Activated CD4-positive, alpha-beta T cell treated with anti-CD3 and anti-CD28 coated beads, Interleukin-2, amount 10 ng/mL, durations not matched to agents 7 days and 5 days (primary cell): ENCODE measurements at regions not wholly inside any gene's neighbourhood (a gene's known extent, or its start where the extent isn't known, plus 50 kb on each side); places are given as distances from the start of the nearest gene placed in this dataset.

ENCODE experiments used
- CTCF ChIA-PET: fragments of 350-600 bp; sonication (Branson Sonifier 250); formaldehyde crosslinking; loops from one replicate; lab custom pipeline; 2021; ENCODE audit warnings: antibody characterized with exemption; lab: Charles Lee
- POLR2A ChIA-PET: fragments of 350-600 bp; sonication (Branson Sonifier 250); formaldehyde crosslinking; loops from one replicate; lab custom pipeline; 2021; ENCODE audit warnings: antibody characterized with exemption; lab: Charles Lee
- DNase-seq: peaks from one replicate; pipeline ENCODE4 v3.0.0-alpha.2; 2020
- H3K27ac Mint-ChIP-seq: one replicate; pipeline ENCODE4 v1.8.0; 2021; ENCODE audit warnings: mild to moderate bottlenecking, moderate library complexity, mixed read lengths
- H3K27me3 Mint-ChIP-seq: one replicate; pipeline ENCODE4 v1.8.0; 2021; ENCODE audit warnings: mixed read lengths
- H3K36me3 Mint-ChIP-seq: one replicate; pipeline ENCODE4 v1.8.0; 2021; ENCODE audit warnings: low read depth, mixed read lengths
- H3K4me1 Mint-ChIP-seq: one replicate; pipeline ENCODE4 v1.8.0; 2021; ENCODE audit warnings: mixed read lengths
- H3K4me3 Mint-ChIP-seq: one replicate; pipeline ENCODE4 v1.8.0; 2021; ENCODE audit warnings: mild to moderate bottlenecking, moderate library complexity, mixed read lengths
- H3K9me3 Mint-ChIP-seq: one replicate; pipeline ENCODE4 v1.8.0; 2021; ENCODE audit warnings: mixed read lengths

- Mint-ChIP-seq H3K36me3 (no peaks in the 10 kb centered on the region), H3K9me3 (peaks cover 2% of the 10 kb centered on the region), H3K4me1 (no peaks in the 10 kb centered on the region), H3K4me3 (no peak overlapping the region), H3K27ac (no peak overlapping the region), H3K27me3 (no peaks in the 10 kb centered on the region)
- ChIA-PET POLR2A (no interaction called here), CTCF (no interaction called here)
- DNase-seq, result no peak
Observed at GRCh38 chr2:199160677-199161465, 296.9 kb downstream of the SATB2 start.

- POLR2A ChIA-PET, result no interaction called here
- H3K4me1 Mint-ChIP-seq, result no peaks in the 10 kb centered on the region
- DNase-seq, result no peak
- no peak overlapping the region for H3K4me3 Mint-ChIP-seq
- H3K27me3 Mint-ChIP-seq, result no peaks in the 10 kb centered on the region
- H3K27ac Mint-ChIP-seq, result no peak overlapping the region
- CTCF ChIA-PET, result no interaction called here
- H3K36me3 Mint-ChIP-seq, result no peaks in the 10 kb centered on the region
- H3K9me3 Mint-ChIP-seq, result peaks cover 5% of the 10 kb centered on the region
Observed at GRCh38 chr2:199160081-199160480, 297.7 kb downstream of the SATB2 start.

- Mint-ChIP-seq H3K36me3 (no peaks in the 10 kb centered on the region), H3K27me3 (no peaks in the 10 kb centered on the region), H3K4me1 (no peaks in the 10 kb centered on the region), H3K27ac (no peak overlapping the region), H3K9me3 (no peaks in the 10 kb centered on the region), H3K4me3 (no peak overlapping the region)
- POLR2A ChIA-PET, result no interaction called here
- DNase-seq, result no peak
- CTCF ChIA-PET, result no interaction called here
Observed at GRCh38 chr2:199148076-199148845, 309.5 kb downstream of the SATB2 start.

- no peaks in the 10 kb centered on the region for H3K4me1 Mint-ChIP-seq
- no peaks in the 10 kb centered on the region for H3K27me3 Mint-ChIP-seq
- ChIA-PET CTCF (no interaction called here), POLR2A (no interaction called here)
- H3K36me3 Mint-ChIP-seq, result no peaks in the 10 kb centered on the region
- no peak for DNase-seq
- H3K27ac Mint-ChIP-seq, result no peak overlapping the region
- H3K4me3 Mint-ChIP-seq, result no peak overlapping the region
- no peaks in the 10 kb centered on the region for H3K9me3 Mint-ChIP-seq
Observed at GRCh38 chr2:199147216-199147615, 310.5 kb downstream of the SATB2 start.

- no peaks in the 10 kb centered on the region for H3K36me3 Mint-ChIP-seq
- POLR2A ChIA-PET, result no interaction called here
Observed at GRCh38 chr2:199144546-199144945, 313.2 kb downstream of the SATB2 start.

GRCh38 chr2:199144036-199144435, 313.7 kb downstream of the SATB2 start:
- Mint-ChIP-seq H3K4me3 (no peak overlapping the region), H3K9me3 (no peaks in the 10 kb centered on the region), H3K27ac (no peak overlapping the region), H3K27me3 (no peaks in the 10 kb centered on the region), H3K4me1 (no peaks in the 10 kb centered on the region), H3K36me3 (no peaks in the 10 kb centered on the region)
- ChIA-PET POLR2A (no interaction called here), CTCF (no interaction called here)
- DNase-seq, result no peak

More at GRCh38 chr2:199144546-199144945, 313.2 kb downstream of the SATB2 start:
- CTCF ChIA-PET, result no interaction called here
- H3K4me1 Mint-ChIP-seq, result no peaks in the 10 kb centered on the region
- no peaks in the 10 kb centered on the region for H3K27me3 Mint-ChIP-seq
- DNase-seq, result no peak
- no peak overlapping the region for H3K27ac Mint-ChIP-seq
- H3K4me3 Mint-ChIP-seq, result no peak overlapping the region
- no peaks in the 10 kb centered on the region for H3K9me3 Mint-ChIP-seq

GRCh38 chr2:199136681-199137080, 321.1 kb downstream of the SATB2 start:
- no peak overlapping the region for H3K27ac Mint-ChIP-seq
- H3K4me3 Mint-ChIP-seq, result no peak overlapping the region
- no peaks in the 10 kb centered on the region for H3K36me3 Mint-ChIP-seq
- ChIA-PET CTCF (no interaction called here), POLR2A (no interaction called here)
- no peaks in the 10 kb centered on the region for H3K4me1 Mint-ChIP-seq
- no peaks in the 10 kb centered on the region for H3K9me3 Mint-ChIP-seq
- H3K27me3 Mint-ChIP-seq, result no peaks in the 10 kb centered on the region
- no peak for DNase-seq

- H3K9me3 Mint-ChIP-seq, result no peaks in the 10 kb centered on the region
- POLR2A ChIA-PET, result no interaction called here
- H3K4me3 Mint-ChIP-seq, result no peak overlapping the region
- no peak overlapping the region for H3K27ac Mint-ChIP-seq
- CTCF ChIA-PET, result no interaction called here
- no peak for DNase-seq
- H3K36me3 Mint-ChIP-seq, result no peaks in the 10 kb centered on the region
- H3K4me1 Mint-ChIP-seq, result no peaks in the 10 kb centered on the region
- H3K27me3 Mint-ChIP-seq, result no peaks in the 10 kb centered on the region
Observed at GRCh38 chr2:199136242-199136641, 321.5 kb downstream of the SATB2 start.

GRCh38 chr2:199131876-199132275, 325.9 kb downstream of the SATB2 start:
- Mint-ChIP-seq H3K27me3 (no peaks in the 10 kb centered on the region), H3K27ac (no peak overlapping the region), H3K36me3 (no peaks in the 10 kb centered on the region), H3K4me1 (no peaks in the 10 kb centered on the region), H3K4me3 (no peak overlapping the region), H3K9me3 (no peaks in the 10 kb centered on the region)
- no peak for DNase-seq
- POLR2A ChIA-PET, result no interaction called here
- CTCF ChIA-PET, result no interaction called here

- no peaks in the 10 kb centered on the region for H3K9me3 Mint-ChIP-seq
- H3K4me1 Mint-ChIP-seq, result no peaks in the 10 kb centered on the region
- no peak for DNase-seq
- H3K4me3 Mint-ChIP-seq, result no peak overlapping the region
- no peaks in the 10 kb centered on the region for H3K36me3 Mint-ChIP-seq
- ChIA-PET CTCF (no interaction called here), POLR2A (no interaction called here)
- H3K27me3 Mint-ChIP-seq, result no peaks in the 10 kb centered on the region
- no peak overlapping the region for H3K27ac Mint-ChIP-seq
Observed at GRCh38 chr2:199131136-199131655, 326.5 kb downstream of the SATB2 start.

- DNase-seq, result no peak
- Mint-ChIP-seq H3K27ac (no peak overlapping the region), H3K4me3 (no peak overlapping the region), H3K27me3 (no peaks in the 10 kb centered on the region), H3K4me1 (no peaks in the 10 kb centered on the region), H3K36me3 (no peaks in the 10 kb centered on the region), H3K9me3 (no peaks in the 10 kb centered on the region)
- POLR2A ChIA-PET, result no interaction called here
- CTCF ChIA-PET, result no interaction called here
Observed at GRCh38 chr2:199130501-199130900, 327.2 kb downstream of the SATB2 start.

GRCh38 chr2:199128476-199129229, 329.1 kb downstream of the SATB2 start:
- no peak overlapping the region for H3K4me3 Mint-ChIP-seq
- DNase-seq, result no peak
- CTCF ChIA-PET, result no interaction called here

GRCh38 chr2:199119796-199120195, 337.9 kb downstream of the SATB2 start:
- H3K4me3 Mint-ChIP-seq, result no peak overlapping the region
- H3K27me3 Mint-ChIP-seq, result no peaks in the 10 kb centered on the region
- no peaks in the 10 kb centered on the region for H3K9me3 Mint-ChIP-seq
- no peak overlapping the region for H3K27ac Mint-ChIP-seq
- H3K4me1 Mint-ChIP-seq, result no peaks in the 10 kb centered on the region
- H3K36me3 Mint-ChIP-seq, result no peaks in the 10 kb centered on the region
- ChIA-PET POLR2A (no interaction called here), CTCF (interaction anchor here (1.6 kb wide), 1 partner anchor 11 kb away, joined by 3 read pairs; no protein-coding TSS in a partner anchor)
- no peak for DNase-seq

More at GRCh38 chr2:199128476-199129229, 329.1 kb downstream of the SATB2 start:
- Mint-ChIP-seq H3K4me1 (no peaks in the 10 kb centered on the region), H3K36me3 (no peaks in the 10 kb centered on the region), H3K27ac (no peak overlapping the region), H3K27me3 (no peaks in the 10 kb centered on the region), H3K9me3 (no peaks in the 10 kb centered on the region)
- POLR2A ChIA-PET, result no interaction called here
